ENCODE measurements at regions not wholly inside any gene's neighbourhood (a gene's known extent, or its start where the extent isn't known, plus 50 kb on each side); places are given as distances from the start of the nearest gene placed in this dataset.

DNA sequence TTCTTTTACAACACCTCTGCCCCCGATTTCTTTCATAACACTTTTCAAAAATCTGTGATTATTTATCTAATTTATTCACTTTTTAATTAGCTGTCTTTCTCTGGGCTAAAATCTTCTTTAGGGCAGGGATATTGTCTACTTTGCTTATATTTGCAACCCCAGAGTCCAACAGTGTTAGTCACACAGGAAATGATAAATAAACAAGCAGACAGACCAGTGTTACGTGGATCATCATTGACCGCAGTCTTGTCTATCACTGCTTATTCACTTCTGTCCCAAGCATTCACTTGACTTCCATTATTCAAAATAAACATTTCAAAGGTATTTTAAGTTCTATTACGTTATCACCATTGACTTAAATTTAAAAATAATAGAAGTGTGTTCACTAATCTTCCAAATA, 237.6 kb upstream of the UBE2E3 start:
- DNase-seq: no peak

DNA sequence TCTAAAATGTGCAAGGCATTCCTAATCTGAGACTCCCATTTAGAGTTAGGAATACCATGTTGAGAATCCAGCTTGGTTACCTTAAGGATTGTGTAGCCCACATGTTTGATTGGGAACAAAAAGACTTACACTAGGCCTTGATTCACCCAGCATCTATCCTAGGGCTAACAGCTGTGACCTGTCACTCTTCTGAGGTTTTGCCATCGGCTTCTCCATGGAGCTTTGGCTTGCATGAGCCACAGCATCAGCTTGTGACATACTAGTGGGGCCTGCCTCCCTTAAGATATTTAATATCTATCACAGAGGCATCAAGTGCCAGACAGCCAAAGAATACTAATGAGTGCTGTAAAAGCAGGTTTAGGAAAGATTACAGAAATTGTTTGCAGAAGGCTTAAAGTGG, 241.3 kb upstream of the UBE2E3 start:
- DNase-seq: no peak

DNA sequence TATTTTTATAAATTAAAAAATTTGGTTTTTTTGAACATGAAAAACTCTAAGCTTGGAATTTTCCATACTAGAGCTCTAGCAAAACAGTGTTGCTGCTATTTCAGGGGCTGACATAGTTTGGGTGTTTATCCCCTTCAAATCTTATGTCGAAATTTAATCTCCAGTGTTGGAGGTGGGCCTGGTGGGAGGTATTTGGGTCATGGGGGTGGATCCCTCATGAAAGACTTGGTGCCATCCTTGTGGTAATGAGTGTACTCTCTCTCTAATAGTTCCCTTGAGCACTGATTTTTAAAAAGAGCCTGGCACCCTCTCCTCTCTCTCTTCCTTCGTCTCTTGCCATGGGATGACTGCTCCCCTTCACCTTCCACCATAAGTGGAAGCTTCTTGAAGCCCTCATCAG, 244.6 kb upstream of the UBE2E3 start:
- DNase-seq: no peak

DNA sequence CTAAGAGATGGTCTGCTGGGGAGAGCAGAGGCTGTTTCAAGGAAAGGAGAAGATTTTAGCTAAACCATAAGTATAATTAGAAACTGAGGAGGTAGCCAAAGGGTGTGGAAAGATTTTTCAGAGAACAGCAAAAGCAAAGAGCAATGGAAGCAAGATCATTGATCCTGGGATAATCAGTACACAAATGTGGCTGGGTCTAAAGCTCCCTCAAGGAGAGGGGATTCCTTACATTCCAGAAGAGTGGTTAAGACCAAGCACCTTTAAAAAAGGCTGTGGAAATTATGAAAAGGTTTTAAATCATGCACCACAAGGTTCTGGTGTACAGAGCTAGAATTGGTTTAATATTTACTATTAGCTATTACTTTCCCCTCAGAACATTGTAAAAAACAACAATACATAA, 246.0 kb upstream of the UBE2E3 start:
- no peak for DNase-seq

DNA sequence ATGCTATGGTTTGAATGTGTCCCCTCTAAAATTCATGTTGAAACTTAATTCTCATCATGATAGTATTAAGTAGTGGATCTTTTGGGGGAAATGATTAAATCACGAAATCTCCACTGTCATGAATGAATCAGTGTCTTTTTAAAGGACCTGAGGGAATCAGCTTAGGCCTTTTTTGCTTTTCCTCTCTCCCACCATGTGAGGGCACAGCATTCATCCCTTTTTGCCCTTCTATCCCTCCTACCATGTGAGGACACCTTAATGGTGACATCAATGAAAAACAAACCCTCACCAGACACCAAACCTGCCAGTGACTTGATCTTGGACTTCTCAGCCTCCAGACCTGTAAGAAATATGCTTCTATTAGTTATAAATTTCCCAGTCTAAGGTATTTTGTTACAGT, 247.1 kb upstream of the UBE2E3 start:
- DNase-seq: no peak

DNA sequence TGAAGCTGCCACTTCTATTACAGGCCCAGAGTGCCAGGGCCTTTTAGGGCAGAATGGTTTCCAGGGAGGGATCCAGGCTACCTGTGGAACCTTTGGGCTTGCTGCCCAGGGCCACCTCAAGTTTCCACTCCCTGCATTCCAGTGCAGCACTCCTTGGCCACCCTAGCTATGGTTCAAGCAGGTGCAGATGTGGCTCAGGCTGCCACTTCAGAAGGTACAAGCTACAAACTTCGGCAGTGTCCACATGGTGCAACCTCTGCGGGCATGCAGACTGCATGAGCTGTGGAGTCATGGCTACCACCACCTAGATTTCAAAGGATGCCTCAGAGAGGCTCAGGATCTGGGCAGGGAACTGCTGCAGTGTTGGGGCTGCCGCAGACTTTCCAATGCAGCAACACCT, 248.1 kb upstream of the UBE2E3 start:
- DNase-seq: no peak

DNA sequence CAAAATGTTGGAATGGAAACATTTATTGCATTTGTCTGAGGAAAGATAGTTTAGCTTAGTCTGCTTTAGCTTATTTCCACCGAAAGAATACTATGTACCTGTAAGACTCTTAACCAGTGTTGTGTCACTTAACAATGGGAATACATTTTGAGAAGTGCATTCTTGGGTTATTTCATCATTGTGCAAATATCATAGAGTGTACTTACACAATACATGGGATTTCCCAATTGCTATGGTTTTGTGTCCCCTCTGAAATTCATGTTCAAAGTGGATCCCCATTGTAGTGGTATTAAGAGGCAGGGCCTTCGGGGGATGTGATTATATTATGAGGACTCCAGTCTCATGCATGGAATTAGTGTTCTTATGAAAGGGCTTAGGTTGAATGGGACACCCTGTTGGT, 249.4 kb upstream of the UBE2E3 start:
- DNase-seq: no peak

DNA sequence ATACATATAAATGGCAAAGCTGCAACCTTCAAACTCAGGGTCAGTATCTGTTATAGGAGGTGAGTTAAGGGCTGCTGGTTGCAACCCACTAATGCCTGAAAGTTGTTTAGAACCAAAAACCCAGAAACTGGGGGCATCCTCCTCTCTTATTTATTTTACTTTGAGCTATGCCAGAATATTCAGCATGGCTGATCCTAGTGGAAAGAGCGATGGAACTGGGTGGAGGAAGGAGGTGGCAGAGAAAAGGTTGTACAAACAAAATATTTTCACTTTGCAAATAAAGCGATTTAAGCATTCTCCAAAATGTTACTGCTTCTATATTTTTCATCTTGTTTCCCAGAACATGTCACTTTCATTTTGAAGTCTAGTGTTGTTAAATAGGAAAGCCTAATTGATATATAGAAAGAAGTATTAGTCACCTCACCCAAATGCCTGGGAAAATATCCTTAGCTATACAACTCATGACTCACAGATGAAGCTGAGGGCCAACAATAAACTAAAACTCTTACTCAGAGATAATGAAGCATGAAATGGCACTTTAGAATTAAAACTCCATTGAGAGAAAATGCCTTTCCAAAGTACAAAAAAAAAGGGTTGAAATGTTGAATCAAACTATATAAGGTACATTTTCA, 251.4 kb upstream of the UBE2E3 start:
- DNase-seq: peak in 1 of 51 donors; percentile 4

DNA sequence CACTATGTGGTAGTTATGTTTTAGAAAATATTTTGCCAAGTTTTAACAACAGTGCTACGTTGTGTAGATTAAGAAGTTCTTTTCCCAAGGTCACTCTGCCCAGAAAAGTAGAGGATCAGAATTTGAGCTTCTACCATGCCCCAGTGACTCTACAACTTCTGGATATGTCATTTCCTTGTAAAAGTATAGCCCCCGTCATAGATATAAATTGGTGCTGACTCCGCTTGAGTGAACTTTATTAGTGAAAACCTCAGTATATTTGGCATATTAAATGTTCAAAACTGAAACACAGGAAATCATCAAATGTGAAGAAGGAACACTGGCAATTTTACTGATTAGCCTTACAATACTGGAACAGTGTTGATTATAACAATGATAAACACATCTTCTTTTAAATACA, 256.7 kb upstream of the UBE2E3 start:
- no peak for DNase-seq

DNA sequence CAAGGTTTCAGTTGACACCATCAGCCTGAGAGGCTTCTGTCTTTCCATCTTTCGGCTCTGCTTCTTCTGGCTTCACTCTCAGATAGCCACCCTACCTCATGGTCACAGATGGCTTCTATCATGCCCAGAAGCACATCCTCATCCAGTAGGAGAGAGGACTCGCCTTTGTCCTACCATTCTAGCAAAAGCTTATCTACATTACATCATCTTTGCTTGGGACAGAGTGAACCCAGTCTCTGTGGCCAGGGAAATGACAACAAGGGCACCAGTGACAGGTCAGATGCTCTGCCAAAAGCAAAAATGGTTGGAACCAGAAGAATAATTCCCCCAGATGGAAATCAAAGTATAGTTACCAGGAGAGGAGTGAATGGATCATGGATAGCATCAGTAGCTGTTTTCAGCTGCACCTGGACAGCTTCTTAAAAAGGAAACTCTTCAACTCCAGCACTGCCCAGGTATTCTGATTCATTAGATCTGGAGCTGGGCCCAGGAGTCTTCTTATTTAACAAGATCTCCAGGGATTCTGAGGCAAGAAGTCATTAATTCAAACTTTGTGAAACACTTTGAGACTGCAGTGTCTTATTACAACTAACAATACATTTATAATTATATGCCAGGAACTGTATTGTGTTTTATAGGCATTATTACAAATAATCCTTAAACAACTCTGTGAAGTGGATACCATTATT, 257.7 kb upstream of the UBE2E3 start:
- no peak for DNase-seq

DNA sequence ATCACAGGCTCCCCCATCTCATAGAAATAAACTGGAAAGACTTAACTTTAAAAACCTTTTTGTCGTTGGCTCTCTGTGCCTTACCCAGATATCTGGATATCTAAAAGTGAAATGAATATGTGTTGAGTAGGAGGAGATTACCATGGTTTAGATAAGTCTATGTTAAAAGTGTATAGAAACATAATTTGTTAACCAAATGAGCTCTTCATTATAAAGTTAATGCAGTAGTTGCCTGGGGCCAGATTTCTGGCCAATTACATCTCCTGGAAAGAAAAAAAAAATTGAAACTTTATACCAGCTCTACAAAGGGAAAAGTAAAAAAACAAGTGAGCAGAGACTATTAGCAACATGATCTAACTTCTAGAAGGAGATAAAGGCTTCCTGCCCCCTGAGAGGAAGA, 259.6 kb upstream of the UBE2E3 start:
- no peak for DNase-seq

DNA sequence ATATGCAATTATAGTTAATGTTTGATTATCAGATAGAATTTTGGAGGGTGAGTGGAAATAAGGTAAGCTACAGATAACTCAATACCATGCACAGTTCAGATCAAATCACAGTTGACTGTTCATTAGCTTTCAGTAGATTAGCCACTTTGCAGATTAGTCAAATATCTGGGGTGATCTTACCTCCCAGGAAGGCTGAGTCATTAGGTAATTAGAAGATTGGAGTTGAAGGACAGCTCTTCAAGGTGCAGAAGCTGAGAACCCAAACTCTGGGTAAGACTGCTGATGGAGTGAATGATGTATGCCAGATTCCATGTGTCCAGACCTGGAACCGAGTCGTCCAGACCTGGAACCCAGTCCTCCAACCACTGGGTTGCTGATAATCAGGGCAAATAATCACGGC, 262.8 kb upstream of the UBE2E3 start:
- no peak for DNase-seq

DNA sequence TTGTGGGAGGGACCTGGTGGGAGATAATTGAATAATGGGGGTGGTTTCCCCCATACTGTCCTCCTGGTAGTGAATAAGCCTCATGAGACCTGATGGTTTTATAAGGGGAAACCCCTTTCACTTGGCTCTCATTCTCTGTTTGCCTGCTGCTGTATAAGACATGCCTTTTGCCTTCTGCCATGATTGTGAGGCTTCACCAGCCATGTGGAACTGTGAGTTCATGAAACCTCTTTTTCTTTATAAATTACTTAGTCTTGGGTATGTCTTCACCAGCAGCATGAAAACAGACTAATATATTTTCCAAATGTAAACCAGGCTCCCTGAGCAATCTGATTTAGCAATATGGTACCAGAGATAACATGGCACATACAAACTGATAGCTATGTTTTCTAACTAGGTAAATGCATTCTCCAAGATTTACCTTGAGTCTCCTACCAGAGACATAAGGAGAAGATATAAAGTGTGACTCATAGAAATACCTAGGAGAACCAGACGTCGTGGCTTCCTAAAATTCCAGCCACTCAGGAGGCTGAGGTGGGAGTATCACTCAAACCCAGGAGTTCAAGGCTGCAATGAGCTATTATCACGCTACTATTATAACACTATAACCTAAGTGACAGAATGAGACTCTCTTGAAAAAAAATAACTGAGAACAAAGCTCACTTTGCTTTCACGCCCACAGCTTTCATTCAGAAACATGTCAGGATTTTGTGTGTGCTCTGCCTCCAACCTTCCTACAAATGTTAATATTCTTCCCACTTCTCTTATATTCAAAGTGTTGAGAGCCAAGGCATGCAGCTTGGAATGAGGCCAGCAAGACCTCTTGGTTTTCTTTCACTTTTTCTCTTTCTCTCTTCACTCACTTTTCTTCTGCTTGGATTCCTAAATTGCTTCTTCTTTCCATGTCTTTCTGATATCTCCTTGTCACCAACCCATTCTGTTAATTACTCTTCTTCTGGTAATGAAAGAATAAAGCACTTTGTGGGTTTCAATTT, 263.9 kb upstream of the UBE2E3 start:
- DNase-seq: peak in 1 of 51 donors; percentile 26

DNA sequence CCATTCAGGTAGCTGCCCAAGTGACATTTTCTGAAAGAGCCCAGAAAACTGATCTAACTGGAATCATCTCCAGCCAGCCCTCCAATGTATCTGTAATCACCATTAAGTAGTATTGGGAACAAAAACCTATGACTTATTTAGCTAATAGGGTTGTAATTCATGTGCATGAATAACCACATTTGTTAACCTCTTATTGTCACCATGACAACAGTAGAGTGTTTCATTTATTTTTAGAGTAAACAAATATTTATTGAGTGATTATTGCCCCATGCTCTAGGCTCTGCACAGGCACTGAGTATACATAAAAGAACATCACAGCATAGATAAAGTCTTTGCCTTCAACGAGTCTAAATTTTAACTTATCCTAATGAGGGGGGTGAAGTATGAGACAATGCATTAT, 265.4 kb upstream of the UBE2E3 start:
- DNase-seq: no peak

DNA sequence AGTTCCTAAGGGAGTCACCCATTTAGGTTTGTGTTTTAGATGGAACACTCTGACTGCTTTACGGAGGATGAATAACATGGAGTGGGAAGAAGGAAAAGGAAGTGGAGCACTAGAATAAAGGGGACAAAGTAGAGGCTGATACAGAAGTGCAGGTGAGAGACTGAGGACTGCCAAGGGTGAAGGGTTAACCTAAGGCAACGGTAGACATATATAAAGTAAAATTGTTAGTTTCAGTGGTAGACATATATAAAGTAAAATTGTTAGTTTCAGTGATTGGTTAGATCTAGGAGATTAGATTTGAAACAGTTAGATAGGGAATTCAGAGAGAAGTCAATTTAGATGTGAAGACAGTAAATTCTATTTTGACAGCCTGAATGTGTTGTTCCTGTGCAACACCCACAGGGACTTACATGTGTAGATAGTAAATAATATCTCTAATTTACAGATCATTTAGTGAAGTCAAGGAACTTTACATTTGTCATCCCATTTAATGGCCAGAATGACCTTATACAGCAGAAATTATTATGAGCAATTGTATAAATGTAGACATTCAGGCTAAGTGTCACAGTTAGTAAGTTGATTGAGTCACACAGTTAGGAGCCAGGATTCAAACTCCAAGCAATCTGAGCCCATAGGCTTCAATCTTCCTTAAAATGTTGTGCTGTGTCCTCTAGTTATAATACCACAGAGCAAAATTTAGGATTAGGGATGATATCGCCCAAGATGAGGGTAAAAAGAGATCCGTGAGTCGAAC, 270.8 kb upstream of the UBE2E3 start:
- DNase-seq: no peak

DNA sequence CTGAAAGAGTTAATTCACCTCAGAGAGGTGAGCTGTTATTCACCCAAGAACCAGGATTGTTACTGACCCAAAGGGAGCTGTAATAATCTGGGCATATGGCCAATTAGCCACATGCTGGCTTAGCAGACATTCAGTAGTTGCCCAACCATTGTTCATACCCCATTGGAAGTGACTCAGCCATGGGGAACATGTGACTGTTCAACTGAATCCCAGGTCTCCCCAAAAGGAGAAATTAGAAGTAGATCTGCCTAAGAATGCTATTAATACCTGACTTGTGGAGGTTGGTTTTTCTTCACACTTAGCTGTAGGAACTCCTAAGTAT, 272.6 kb upstream of the UBE2E3 start:
- DNase-seq: no peak

DNA sequence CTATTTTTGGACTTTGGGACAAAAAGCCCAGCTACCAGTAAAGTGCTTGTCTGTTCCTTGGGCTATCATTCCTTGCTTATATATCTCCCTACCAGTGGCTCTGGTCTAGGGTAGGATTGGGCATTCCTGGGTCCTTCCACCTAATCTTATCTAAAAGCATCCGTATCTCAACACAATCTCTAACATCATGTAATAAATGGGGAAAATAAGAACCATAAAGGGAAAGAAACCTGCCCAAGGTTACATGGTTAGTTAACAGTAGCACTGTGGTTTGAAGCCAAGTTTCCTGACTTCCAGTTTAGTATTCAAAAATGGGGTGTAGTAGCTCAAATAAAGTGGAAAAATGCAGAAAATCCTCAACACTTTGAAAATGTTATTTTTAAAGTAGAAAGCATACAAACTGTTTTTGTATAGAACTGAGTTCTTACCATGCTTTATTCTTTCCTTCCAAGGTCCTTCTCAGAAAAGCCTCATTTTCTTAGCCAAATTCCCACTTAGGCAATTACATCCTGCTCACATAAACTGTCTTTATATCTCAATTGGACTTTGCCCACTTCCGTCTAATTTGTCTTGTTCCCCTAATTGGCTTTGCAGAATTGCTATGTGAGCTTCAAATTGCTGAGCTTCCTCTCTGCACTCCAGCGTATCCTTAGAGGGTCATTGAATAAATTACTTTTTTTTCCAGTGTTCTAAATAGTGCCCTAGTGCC, 273.1 kb upstream of the UBE2E3 start:
- no peak for DNase-seq

DNA sequence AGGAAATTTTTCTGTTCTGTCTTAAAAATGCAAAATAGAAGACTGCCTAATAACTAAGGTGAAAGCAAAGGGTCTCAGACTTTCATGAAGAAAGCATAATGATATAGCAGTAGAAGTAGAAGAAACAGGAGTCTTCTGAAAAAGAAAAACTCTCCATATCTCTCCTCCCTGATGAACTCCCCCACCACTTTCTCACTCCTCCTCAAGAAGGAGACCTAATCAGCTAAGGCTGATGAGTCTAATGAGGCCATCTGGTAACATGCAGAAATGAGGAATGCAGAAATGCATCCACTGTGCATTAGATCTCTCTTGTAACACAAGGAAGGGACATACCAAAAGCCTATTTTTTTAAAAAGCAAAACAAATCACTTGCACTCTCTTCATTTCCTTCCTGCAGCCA, 273.7 kb upstream of the UBE2E3 start:
- no peak for DNase-seq

DNA sequence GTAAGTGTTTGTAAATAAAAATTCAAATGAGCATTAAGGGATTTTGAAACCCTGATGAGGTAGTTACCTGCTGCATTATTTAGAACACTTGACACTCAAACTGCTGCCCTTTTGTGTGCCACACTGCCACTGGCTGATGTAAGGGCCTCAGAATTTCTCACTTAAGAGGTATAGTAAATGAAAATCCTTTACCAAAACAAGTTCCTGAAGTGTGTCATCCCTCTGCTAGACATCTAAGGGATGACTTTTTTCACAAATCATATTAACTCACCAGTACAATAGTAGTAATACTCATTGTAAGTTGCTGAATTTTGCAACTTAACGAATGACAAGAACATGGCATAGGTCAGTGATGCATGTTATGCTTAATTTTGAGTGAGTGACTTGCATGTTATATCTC, 274.9 kb upstream of the UBE2E3 start:
- no peak for DNase-seq

DNA sequence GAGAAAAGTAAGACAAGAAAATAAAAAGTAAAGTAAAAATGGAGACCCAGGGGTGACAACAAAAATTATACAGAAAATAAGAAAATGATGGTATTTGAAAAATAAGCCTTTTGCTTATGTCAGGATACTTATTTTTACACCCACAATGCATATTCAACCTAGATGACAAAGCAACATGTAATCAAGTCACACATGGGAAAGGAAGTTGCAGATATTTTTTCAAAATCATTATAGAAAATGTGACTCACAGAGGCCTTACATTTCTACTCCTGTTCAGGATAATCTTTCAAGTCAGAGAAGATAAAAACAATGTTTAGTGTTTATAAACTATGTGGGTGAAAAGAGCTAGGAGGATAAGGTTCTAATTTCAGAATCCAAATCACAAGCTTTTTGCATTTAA, 275.3 kb upstream of the UBE2E3 start:
- no peak for DNase-seq

DNA sequence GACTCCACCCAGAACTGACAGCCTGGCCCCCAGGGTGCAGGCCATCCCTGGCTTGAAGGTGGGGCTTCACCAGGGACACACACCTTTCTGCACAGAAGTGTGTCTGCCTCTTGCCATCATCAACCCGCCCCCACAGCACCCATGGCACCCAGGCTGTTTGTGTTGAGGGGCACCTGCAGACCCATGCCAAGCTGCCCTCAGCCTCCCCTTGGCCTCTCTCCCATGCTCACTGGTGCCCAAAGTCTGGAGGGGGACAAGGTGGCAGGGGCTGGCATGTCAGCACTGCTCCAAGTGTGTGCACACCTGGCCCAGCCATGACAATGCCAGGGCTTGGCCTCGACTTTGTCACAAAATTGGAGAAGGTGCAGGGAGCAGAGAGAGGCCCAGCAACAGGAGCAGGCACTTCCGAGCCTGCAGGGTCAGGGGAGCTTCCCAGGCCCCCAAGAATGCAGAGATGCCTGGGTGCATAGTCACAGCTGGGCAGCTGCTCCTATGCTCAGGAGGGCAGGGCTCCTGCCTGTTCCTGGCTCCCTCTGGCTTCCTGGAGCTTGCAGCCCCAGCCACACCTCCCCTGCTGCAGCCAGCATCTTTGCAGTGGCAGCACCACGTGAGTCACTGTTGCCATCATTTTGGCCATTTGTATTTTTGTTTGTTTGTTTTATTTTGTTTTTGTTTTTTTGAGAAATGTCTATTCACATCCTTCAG, 280.6 kb upstream of the UBE2E3 start:
- no peak for DNase-seq

Data from hypothalamus (tissue), 51 donors.